Liver (tissue), 8 donors: ENCODE measurements at regions not wholly inside any gene's neighbourhood (a gene's known extent, or its start where the extent isn't known, plus 50 kb on each side); places are given as distances from the start of the nearest gene placed in this dataset.
A peak's percentile ranks its signal among the peaks of the same experiment; 100 is the strongest.

Source experiments
- DNase-seq: peaks from one replicate; pipeline ENCODE4 v3.0.0-alpha.2; 2017; ENCODE audit warnings: low spot score
- H3K27ac ChIP-seq, 2 donors: one replicate each; pipeline ENCODE4 v1.7.0; 2013; ENCODE audit warnings: inconsistent platforms in 2 of 2, low read length in 2 of 2, control low read depth in 1 of 2, low read depth in 1 of 2, mild to moderate bottlenecking in 1 of 2
- H3K27me3 ChIP-seq, 4 donors: one replicate each; pipeline versions ENCODE4 v1.6.1 to v1.7.0; 2013; ENCODE audit warnings: low read length in 3 of 4, inconsistent platforms in 1 of 4, mild to moderate bottlenecking in 1 of 4, moderate library complexity in 1 of 4; ENCODE audit not compliant: control insufficient read depth in 4 of 4, insufficient read depth in 4 of 4
- H3K36me3 ChIP-seq, 4 donors: one replicate each; pipeline versions ENCODE4 v1.6.1 to v1.7.0; 2013; ENCODE audit warnings: low read length in 3 of 4, mild to moderate bottlenecking in 3 of 4, low read depth in 1 of 4, moderate library complexity in 1 of 4; ENCODE audit not compliant: control insufficient read depth in 4 of 4, insufficient read depth in 3 of 4
- H3K4me1 ChIP-seq, 4 donors: one replicate each; pipeline versions ENCODE4 v1.6.1 to v1.7.0; 2013; ENCODE audit warnings: low read length in 3 of 4, mild to moderate bottlenecking in 3 of 4, moderate library complexity in 1 of 4; ENCODE audit not compliant: control insufficient read depth in 4 of 4, insufficient read depth in 4 of 4
- H3K4me3 ChIP-seq, 3 donors: one replicate each; pipeline versions ENCODE4 v1.6.1 to v1.7.0; 2013; ENCODE audit warnings: low read length in 3 of 3, control low read depth in 1 of 3, low read depth in 1 of 3, mild to moderate bottlenecking in 1 of 3
- H3K9ac ChIP-seq, 2 donors: one replicate each; pipeline ENCODE4 v1.7.0; 2013; ENCODE audit warnings: low read length in 2 of 2, mild to moderate bottlenecking in 2 of 2, moderate library complexity in 2 of 2, control low read depth in 1 of 2, low read depth in 1 of 2
- H3K9me3 ChIP-seq, 4 donors: one replicate each; pipeline versions ENCODE4 v1.6.1 to v1.7.0; 2013; ENCODE audit warnings: low read length in 3 of 4; ENCODE audit not compliant: control insufficient read depth in 4 of 4
- ATF3 ChIP-seq: IDR thresholded peaks from 2 replicates; pipeline ENCODE4 v1.6.1; 2016; ENCODE audit warnings: antibody characterized with exemption
- CTCF ChIP-seq: fragments of 150-350 bp; IDR thresholded peaks from 2 replicates; pipeline ENCODE4 v1.5.1; 2017; ENCODE audit warnings: improper control_type of control experiment, low read depth, low read length; ENCODE audit not compliant: missing input control
- EGR1 ChIP-seq, 2 donors: IDR thresholded peaks; 2 replicates each; pipeline ENCODE4 v1.6.1; 2016 to 2018; ENCODE audit warnings: antibody characterized with exemption in 2 of 2, low read depth in 2 of 2
- FOXA1 ChIP-seq: IDR thresholded peaks from 2 replicates; pipeline ENCODE4 v1.6.1; 2016; ENCODE audit warnings: antibody characterized with exemption
- FOXA2 ChIP-seq: IDR thresholded peaks from 2 replicates; pipeline ENCODE4 v1.6.1; 2016; ENCODE audit warnings: antibody characterized with exemption
- GABPA ChIP-seq, 2 donors: IDR thresholded peaks in 1 of 2; conservative IDR thresholded peaks in 1 of 2; 2 replicates each; pipeline ENCODE4 v1.6.1; 2016; ENCODE audit warnings: antibody characterized with exemption in 2 of 2, mild to moderate bottlenecking in 1 of 2, moderate library complexity in 1 of 2
- HNF4A ChIP-seq, 2 donors: conservative IDR thresholded peaks; 2 replicates each; pipeline ENCODE4 v1.6.1; 2016; ENCODE audit warnings: antibody characterized with exemption in 2 of 2, mild to moderate bottlenecking in 2 of 2
- HNF4G ChIP-seq: IDR thresholded peaks from 2 replicates; pipeline ENCODE4 v1.6.1; 2016; ENCODE audit warnings: antibody characterized with exemption
- JUND ChIP-seq, 2 donors: IDR thresholded peaks; 2 replicates each; pipeline ENCODE4 v1.6.1; 2016; ENCODE audit warnings: antibody characterized with exemption in 2 of 2
- MAX ChIP-seq: IDR thresholded peaks from 2 replicates; pipeline ENCODE4 v1.6.1; 2016; ENCODE audit warnings: antibody characterized with exemption
- NR2F2 ChIP-seq: IDR thresholded peaks from 2 replicates; pipeline ENCODE4 v1.6.1; 2016; ENCODE audit warnings: antibody characterized with exemption
- RAD21 ChIP-seq, 2 donors: IDR thresholded peaks; 2 replicates each; pipeline ENCODE4 v1.6.1; 2016; ENCODE audit warnings: antibody characterized with exemption in 2 of 2, mild to moderate bottlenecking in 2 of 2
- REST ChIP-seq: IDR thresholded peaks from 2 replicates; pipeline ENCODE4 v1.6.1; 2016; ENCODE audit warnings: antibody characterized with exemption, mild to moderate bottlenecking
- RXRA ChIP-seq, 2 donors: IDR thresholded peaks; 2 replicates each; pipeline ENCODE4 v1.6.1; 2017 to 2018; ENCODE audit warnings: antibody characterized with exemption in 2 of 2, mild to moderate bottlenecking in 1 of 2
- SP1 ChIP-seq: IDR thresholded peaks from 2 replicates; pipeline ENCODE4 v1.6.1; 2018; ENCODE audit warnings: antibody characterized with exemption, mild to moderate bottlenecking
- TAF1 ChIP-seq: conservative IDR thresholded peaks from 2 replicates; pipeline ENCODE4 v1.6.1; 2016; ENCODE audit warnings: antibody characterized with exemption, mild to moderate bottlenecking
- YY1 ChIP-seq: IDR thresholded peaks from 2 replicates; pipeline ENCODE4 v1.6.1; 2016; ENCODE audit warnings: antibody characterized with exemption, mild to moderate bottlenecking
- ZBTB33 ChIP-seq: IDR thresholded peaks from 2 replicates; pipeline ENCODE4 v1.6.1; 2016; ENCODE audit warnings: antibody characterized with exemption
- WGBS: extraction: QIAGEN DNeasy Blood & Tissue Kit; methylation state at CpG from one replicate; pipeline ENCODE4 v1.1.7; 2013; 5-methylcytosine and 5-hydroxymethylcytosine counted together
- donor health status: healthy.
- donor health status: healthy.
- donor health status: healthy.
- donor health status: healthy.
- donor health status: healthy.

- no peak overlapping the region for H3K9ac ChIP-seq
- no peaks in the 10 kb centered on the region for H3K9me3 ChIP-seq
- no peak for DNase-seq
- whole genome bisulfite sequencing: 85% methylated on average over 4 of the region's 4 CpGs
- H3K4me1 ChIP-seq: no peaks in the 10 kb centered on the region
- H3K27me3 ChIP-seq: peaks cover 0 to 3% (median 0%) of the 10 kb centered on the region in 4 donors
- no peak overlapping the region for H3K4me3 ChIP-seq
- TF ChIP-seq SP1: no peak
- TF ChIP-seq NR2F2: no peak
- no peak for TF ChIP-seq MAX
- peak; percentile 12 to 31 for TF ChIP-seq RAD21 (IDR thresholded peaks at IDR 0.05)
- no peak for TF ChIP-seq REST
- no peak overlapping the region for H3K27ac ChIP-seq
- no peaks in the 10 kb centered on the region for H3K36me3 ChIP-seq
Observed at GRCh38 chr15:61644550-61644949, 415.4 kb upstream of the RORA start.

- no peak overlapping the region for H3K4me3 ChIP-seq
- no peaks in the 10 kb centered on the region for H3K4me1 ChIP-seq
- DNase-seq: no peak
- TF ChIP-seq MAX (no peak), JUND (IDR thresholded peaks at IDR 0.05) (no peak), YY1 (no peak), RXRA (IDR thresholded peaks at IDR 0.05) (no peak), ZBTB33 (no peak), FOXA1 (no peak), SP1 (no peak), GABPA (IDR thresholded peaks at IDR 0.05 in 1 of 2, conservative IDR thresholded peaks at IDR 0.05 in 1 of 2) (no peak), EGR1 (IDR thresholded peaks at IDR 0.05; ENCODE audit: low read depth in 2 of 2) (no peak), TAF1 (no peak), FOXA2 (no peak), NR2F2 (no peak), ATF3 (no peak), HNF4A (conservative IDR thresholded peaks at IDR 0.05) (no peak), REST (no peak), RAD21 (IDR thresholded peaks at IDR 0.05) (no peak), HNF4G (no peak), CTCF (no peak)
- no peaks in the 10 kb centered on the region for H3K36me3 ChIP-seq
- H3K9ac ChIP-seq: no peak overlapping the region
- no peak overlapping the region for H3K27ac ChIP-seq
- no peaks in the 10 kb centered on the region for H3K9me3 ChIP-seq
- WGBS: 94% methylated on average over 6 of the region's 6 CpGs
- peaks cover 0 to 3% (median 0%) of the 10 kb centered on the region in 4 donors for H3K27me3 ChIP-seq
Observed at GRCh38 chr15:61641645-61642044, 412.5 kb upstream of the RORA start.
